ENCODE measurements at regions not wholly inside any gene's neighbourhood (a gene's known extent, or its start where the extent isn't known, plus 50 kb on each side); places are given as distances from the start of the nearest gene placed in this dataset.
"Not testable (repeated sequence)": the region's sequence is repeated elsewhere in the genome, so short reads cannot be mapped to it uniquely, and the experiment has no call there.

DNA sequence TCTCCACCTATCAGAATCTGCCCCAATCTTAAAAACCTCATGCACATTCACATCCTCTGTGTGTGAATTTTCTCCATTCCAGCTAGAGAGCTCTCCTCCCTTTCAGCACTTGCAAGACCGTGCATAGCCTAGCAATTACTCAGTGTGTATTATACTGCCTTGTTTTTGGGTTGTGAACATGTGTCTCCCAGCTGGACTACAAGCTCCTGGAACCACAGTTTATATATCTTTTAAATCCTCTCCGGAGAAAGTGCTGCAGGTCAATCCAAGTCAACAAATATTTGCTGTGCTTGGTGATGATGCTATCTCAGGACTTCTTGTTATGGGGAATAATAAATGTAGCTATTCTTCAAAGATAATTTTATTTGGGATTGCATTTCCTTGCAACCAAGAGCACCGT is 58.2 kb upstream of the MEX3C start:
- no peaks in the 10 kb centered on the region for H3K27me3 ChIP-seq (replicated peaks; ENCODE audit: insufficient read depth)
- no peaks in the 10 kb centered on the region for H3K36me3 ChIP-seq
- H3K4me3 ChIP-seq: no peak overlapping the region
- TF ChIP-seq, protein P1, sequence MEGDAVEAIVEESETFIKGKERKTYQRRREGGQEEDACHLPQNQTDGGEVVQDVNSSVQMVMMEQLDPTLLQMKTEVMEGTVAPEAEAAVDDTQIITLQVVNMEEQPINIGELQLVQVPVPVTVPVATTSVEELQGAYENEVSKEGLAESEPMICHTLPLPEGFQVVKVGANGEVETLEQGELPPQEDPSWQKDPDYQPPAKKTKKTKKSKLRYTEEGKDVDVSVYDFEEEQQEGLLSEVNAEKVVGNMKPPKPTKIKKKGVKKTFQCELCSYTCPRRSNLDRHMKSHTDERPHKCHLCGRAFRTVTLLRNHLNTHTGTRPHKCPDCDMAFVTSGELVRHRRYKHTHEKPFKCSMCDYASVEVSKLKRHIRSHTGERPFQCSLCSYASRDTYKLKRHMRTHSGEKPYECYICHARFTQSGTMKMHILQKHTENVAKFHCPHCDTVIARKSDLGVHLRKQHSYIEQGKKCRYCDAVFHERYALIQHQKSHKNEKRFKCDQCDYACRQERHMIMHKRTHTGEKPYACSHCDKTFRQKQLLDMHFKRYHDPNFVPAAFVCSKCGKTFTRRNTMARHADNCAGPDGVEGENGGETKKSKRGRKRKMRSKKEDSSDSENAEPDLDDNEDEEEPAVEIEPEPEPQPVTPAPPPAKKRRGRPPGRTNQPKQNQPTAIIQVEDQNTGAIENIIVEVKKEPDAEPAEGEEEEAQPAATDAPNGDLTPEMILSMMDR (IDR thresholded peaks at IDR 0.05): no peak
- DNase-seq (ENCODE audit: low spot score) (no peak), ATAC-seq (ENCODE audit: insufficient number of reproducible peaks, low FRiP score, low read depth) (no peak)
- no peak overlapping the region for H3K27ac ChIP-seq
- no peaks in the 10 kb centered on the region for H3K4me1 ChIP-seq (ENCODE audit: control insufficient read depth in 1 of 2, low read depth in 2 of 2)
- H3K9me3 ChIP-seq: no peaks in the 10 kb centered on the region

DNA sequence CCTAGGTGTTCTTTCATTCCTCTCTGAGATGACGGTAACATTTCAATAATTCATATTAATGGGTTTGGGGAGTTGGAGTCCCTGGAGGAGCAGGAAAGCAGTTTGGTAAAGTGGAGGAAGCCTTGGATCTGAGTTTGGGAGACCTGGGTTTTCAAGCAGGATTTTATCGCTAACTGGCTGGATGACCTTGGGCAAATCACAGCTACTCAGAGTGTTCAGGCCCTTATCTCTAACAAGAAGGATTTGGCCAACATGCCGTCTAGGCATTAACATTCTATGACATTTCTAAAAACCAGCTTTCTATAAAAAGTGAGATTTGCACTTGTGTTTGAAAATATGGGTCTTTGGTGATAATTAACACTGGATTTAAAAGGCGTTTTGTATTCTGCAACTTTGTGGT is 59.7 kb upstream of the MEX3C start:
- DNase-seq (ENCODE audit: low spot score) (no peak), ATAC-seq (ENCODE audit: insufficient number of reproducible peaks, low FRiP score, low read depth) (no peak)
- H3K36me3 ChIP-seq: no peaks in the 10 kb centered on the region
- no peaks in the 10 kb centered on the region for H3K27me3 ChIP-seq (replicated peaks; ENCODE audit: insufficient read depth)
- H3K4me3 ChIP-seq: no peak overlapping the region
- TF ChIP-seq, protein P1 (IDR thresholded peaks at IDR 0.05): no peak
- no peaks in the 10 kb centered on the region for H3K4me1 ChIP-seq (ENCODE audit: control insufficient read depth in 1 of 2, low read depth in 2 of 2)
- no peaks in the 10 kb centered on the region for H3K9me3 ChIP-seq
- H3K27ac ChIP-seq: no peak overlapping the region

- Histone ChIP-seq H3K36me3 (no peaks in the 10 kb centered on the region), H3K4me1 (ENCODE audit: control insufficient read depth in 1 of 2, low read depth in 2 of 2) (no peaks in the 10 kb centered on the region), H3K9me3 (no peaks in the 10 kb centered on the region), H3K27me3 (replicated peaks; ENCODE audit: insufficient read depth) (no peaks in the 10 kb centered on the region), H3K4me3 (no peak overlapping the region), H3K27ac (no peak overlapping the region)
- ATAC-seq (ENCODE audit: insufficient number of reproducible peaks, low FRiP score, low read depth): no peak
- TF ChIP-seq, protein P1 (IDR thresholded peaks at IDR 0.05): no peak
- no peak for DNase-seq (ENCODE audit: low spot score)
Measured at GRCh38 chr18:51260118-51260517, 62.6 kb upstream of the MEX3C start.

DNA sequence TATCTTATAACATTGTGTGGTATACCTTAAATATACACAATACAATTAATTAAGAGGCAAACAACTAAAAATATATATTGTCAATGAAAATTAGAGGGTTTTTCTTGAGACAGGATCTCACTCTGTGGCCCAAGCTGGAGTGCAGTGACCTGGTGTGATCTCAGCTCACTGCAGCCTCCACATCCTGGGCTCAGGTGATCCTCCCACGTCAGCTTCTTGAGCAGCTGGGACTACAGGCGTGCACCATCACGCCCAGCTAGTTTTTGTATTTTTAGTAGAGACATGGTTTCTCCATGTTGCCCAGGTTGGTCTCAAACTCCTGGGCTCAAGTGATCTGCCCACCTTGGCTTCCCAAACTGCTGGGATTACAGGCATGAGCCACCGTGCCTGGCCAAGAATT is 68.6 kb upstream of the MEX3C start:
- not testable (repeated sequence) for H3K27me3 ChIP-seq (replicated peaks; ENCODE audit: insufficient read depth); H3K36me3 ChIP-seq; H3K27ac ChIP-seq; ATAC-seq (ENCODE audit: insufficient number of reproducible peaks, low FRiP score, low read depth); H3K4me1 ChIP-seq (ENCODE audit: control insufficient read depth in 1 of 2, low read depth in 2 of 2); H3K4me3 ChIP-seq; H3K9me3 ChIP-seq; DNase-seq (ENCODE audit: low spot score)

- H3K27me3 ChIP-seq (replicated peaks; ENCODE audit: insufficient read depth): no peaks in the 10 kb centered on the region
- TF ChIP-seq, protein P1 (IDR thresholded peaks at IDR 0.05): no peak
- H3K4me1 ChIP-seq (ENCODE audit: control insufficient read depth in 1 of 2, low read depth in 2 of 2): no peaks in the 10 kb centered on the region
- H3K4me3 ChIP-seq: no peak overlapping the region
- ATAC-seq (ENCODE audit: insufficient number of reproducible peaks, low FRiP score, low read depth) (no peak), DNase-seq (ENCODE audit: low spot score) (no peak)
- no peaks in the 10 kb centered on the region for H3K36me3 ChIP-seq
- no peak overlapping the region for H3K27ac ChIP-seq
- H3K9me3 ChIP-seq: no peaks in the 10 kb centered on the region
Measured at GRCh38 chr18:51266773-51267172, 69.3 kb upstream of the MEX3C start.

- Histone ChIP-seq H3K4me3 (no peak overlapping the region), H3K36me3 (no peaks in the 10 kb centered on the region), H3K4me1 (ENCODE audit: control insufficient read depth in 1 of 2, low read depth in 2 of 2) (no peaks in the 10 kb centered on the region), H3K27ac (no peak overlapping the region), H3K27me3 (replicated peaks; ENCODE audit: insufficient read depth) (no peaks in the 10 kb centered on the region), H3K9me3 (no peaks in the 10 kb centered on the region)
- no peak for ATAC-seq (ENCODE audit: insufficient number of reproducible peaks, low FRiP score, low read depth)
- TF ChIP-seq, protein P1 (IDR thresholded peaks at IDR 0.05): no peak
- DNase-seq (ENCODE audit: low spot score): no peak
Measured at GRCh38 chr18:51273437-51273836, 76.0 kb upstream of the MEX3C start.

Data from thoracic aorta (tissue), 2 donors.